HG02798 (cell line): ENCODE measurements at regions not wholly inside any gene's neighbourhood (a gene's known extent, or its start where the extent isn't known, plus 50 kb on each side); places are given as distances from the start of the nearest gene placed in this dataset.
"Not testable (repeated sequence)": the region's sequence is repeated elsewhere in the genome, so short reads cannot be mapped to it uniquely, and the experiment has no call there.

Experiments used
- ATAC-seq: cut with Tn5 transposase; IDR thresholded peaks from one replicate; pipeline ENCODE4 v1.9.1; 2021; ENCODE audit warnings: mild to moderate bottlenecking; ENCODE audit not compliant: unreplicated experiment, poor library complexity

DNA sequence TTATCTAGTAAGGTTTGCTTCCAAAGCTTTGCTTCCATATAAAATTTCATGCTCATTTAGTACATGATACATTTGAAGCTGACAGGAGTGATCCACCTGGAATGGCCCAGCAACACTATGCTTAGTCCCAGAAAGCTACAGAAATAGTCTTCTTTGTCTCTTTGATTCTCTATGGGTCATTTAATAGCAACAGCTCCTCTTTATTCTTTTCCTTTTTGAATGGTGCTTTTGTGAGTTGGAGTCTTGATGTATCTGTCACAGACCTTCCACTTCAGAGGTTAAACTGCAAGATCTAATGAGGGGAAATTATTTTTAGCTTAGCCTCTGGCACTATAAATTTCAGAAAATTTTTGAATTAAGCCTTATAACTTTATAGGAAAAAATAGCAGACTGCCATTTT, 509.5 kb downstream of the KCNA4 start:
- no peak for ATAC-seq

GRCh38 chr11:29495676-29496075, 521.2 kb downstream of the KCNA4 start:
- no peak for ATAC-seq

DNA sequence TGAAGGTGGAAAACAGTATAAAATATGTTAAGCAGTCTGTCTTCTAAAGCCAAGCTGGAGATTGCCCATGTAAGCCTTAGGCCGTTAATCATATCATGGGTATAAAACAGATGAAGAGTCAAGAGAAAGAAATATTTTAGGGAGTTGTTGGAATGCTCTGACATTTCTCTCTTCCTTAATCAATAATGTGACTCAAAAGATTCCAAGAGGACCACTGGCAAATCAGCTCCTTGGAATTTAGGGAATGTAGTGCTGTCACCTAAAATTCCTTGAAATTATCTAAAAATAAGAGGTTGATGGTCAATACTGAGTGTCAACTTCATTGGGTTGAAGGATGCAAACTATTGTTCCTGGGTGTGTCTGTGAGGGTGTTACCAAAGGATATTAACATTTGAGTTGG, 525.9 kb downstream of the KCNA4 start:
- no peak for ATAC-seq

GRCh38 chr11:29486301-29486700, 530.5 kb downstream of the KCNA4 start:
- no peak for ATAC-seq

DNA sequence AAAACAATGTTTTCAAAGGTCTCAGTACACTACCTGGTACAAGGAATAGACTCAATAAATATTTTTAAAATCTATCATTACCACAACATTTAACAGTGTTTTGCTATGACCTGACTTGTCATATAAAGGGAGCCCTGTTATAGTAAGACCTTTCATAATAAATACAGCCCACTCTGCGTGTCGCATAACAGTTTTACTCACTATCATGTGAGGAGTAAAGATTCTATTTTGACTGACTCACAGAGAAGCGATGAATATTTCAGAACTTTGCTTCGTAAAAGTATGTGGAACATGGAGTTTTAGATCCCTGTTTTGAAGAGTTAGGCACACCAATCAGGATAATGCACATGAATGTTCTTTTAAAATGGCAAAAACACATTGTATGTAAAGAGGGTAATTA, 531.2 kb downstream of the KCNA4 start:
- ATAC-seq = no peak

DNA sequence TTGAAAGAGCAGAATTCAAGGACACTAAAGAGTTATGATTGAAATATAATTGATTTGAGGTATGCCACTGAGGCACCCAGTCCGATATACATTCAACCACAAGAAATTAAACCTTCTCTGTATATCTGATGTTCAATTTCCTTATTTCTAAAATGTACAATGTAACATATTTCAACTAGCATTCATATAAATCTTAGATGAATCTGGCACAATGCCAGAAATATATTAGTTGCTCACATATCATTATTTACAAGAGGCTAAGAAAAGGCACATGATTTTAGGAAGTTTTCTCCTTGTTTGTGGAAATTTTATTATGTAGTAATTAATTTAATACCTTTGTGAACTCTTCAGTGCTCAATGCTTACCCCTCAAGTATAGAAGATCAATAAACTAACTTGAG, 532.3 kb downstream of the KCNA4 start:
- no peak for ATAC-seq

- no peak for ATAC-seq
These were observed 533.0 kb downstream of the KCNA4 start for GRCh38 chr11:29483831-29484230.

- no peak for ATAC-seq
These were observed 534.3 kb downstream of the KCNA4 start for GRCh38 chr11:29482510-29482909.

- ATAC-seq = no peak
These were observed 535.1 kb downstream of the KCNA4 start for GRCh38 chr11:29481738-29482137.

DNA sequence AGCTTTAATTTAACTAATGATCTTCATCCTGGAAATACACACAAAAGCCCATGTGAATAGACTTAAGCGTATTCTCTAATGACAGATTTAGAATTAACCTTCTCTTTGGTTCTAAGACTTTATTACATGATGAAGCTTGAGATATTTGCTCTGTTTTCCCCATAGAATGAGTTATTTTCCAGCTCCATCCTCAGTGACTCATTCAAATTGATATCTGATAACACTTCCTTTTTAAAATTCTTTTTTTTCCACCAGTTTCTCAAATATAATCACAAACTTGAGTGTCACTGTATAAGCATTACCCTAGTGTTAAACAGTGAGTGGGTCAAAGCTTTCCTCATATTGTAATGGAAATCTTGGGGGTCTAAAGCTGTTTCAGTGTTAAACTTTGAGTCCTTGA, 535.8 kb downstream of the KCNA4 start:
- no peak for ATAC-seq

- ATAC-seq = no peak
These were observed 558.6 kb downstream of the KCNA4 start for GRCh38 chr11:29458252-29458651.

DNA sequence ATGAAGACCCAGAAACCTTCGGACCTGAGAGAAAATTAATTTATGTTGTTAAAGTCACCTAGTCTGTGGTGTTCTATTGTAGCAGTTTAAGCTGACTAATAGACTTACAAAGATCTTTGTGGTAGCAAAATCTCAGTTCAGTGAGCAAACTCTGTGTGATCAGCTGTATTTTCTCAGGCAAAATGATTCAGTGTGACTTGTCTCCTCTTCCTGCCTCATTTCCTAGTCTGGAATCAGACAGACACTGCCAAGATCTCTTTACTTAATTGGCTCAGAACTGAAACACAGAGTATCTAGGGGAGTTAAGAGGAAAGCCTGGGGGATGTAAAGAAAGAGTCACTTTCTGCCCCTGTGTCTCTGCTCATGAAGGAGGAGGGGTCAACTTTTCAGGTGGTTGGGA, 564.7 kb downstream of the KCNA4 start:
- no peak for ATAC-seq

GRCh38 chr11:29449281-29450074, 567.4 kb downstream of the KCNA4 start:
- ATAC-seq = no peak

GRCh38 chr11:29448246-29448877, 568.5 kb downstream of the KCNA4 start:
- ATAC-seq = no peak

DNA sequence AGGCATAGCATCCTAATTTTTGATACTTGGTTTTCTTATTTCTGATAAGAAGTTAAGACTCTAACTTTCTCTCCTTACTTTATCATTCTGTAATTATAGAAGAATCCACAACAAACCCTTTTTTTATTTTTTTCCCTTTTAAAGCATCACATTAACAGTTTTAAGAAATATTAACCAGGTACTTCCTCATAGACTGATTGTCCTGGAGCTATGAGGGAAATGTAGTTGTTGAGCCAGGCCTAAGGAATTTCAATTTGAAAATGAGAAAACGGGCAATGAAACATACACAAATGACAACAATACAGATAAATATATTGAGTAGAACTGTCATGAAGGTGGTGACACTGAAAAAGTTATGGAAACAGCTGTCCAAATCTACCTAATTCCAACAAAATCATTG, 569.0 kb downstream of the KCNA4 start:
- no peak for ATAC-seq

- ATAC-seq = no peak
These were observed 570.7 kb downstream of the KCNA4 start for GRCh38 chr11:29446132-29446531.

GRCh38 chr11:29445191-29445590, 571.6 kb downstream of the KCNA4 start:
- ATAC-seq = not testable (repeated sequence)

DNA sequence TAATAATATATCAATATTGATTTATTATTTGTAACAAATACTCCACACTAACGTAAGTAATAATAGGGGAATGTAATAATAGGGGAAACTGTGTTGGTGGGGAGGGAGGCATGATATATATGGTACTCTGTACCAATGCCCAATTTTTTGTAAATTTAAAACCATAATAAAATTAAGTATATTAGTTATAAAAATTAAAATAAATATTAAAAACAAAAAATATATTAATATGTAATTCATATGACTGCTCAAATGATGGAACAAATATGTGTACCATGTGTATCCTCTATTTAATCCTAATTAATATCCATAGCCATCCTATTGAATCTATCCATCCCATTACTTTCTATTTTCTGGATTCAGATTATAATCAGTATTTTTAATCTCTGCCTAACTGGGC, 578.0 kb downstream of the KCNA4 start:
- no peak for ATAC-seq

GRCh38 chr11:29435421-29435820, 581.4 kb downstream of the KCNA4 start:
- no peak for ATAC-seq

GRCh38 chr11:29432719-29433325, 584.0 kb downstream of the KCNA4 start:
- ATAC-seq = no peak

- ATAC-seq = no peak
These were observed 611.5 kb downstream of the KCNA4 start for GRCh38 chr11:29405305-29405704.
